AG04450 (cell line): ENCODE measurements at regions not wholly inside any gene's neighbourhood (a gene's known extent, or its start where the extent isn't known, plus 50 kb on each side); places are given as distances from the start of the nearest gene placed in this dataset.

Source experiments
- CTCF ChIA-PET: fragments of 300-600, 350-600 bp; formaldehyde crosslinking; extraction: SDS; loops from one replicate; lab custom pipeline; 2022; ENCODE audit warnings: antibody characterized with exemption, inconsistent platforms; lab: Charles Lee
- POLR2A ChIA-PET: fragments of 350-600 bp; formaldehyde crosslinking; extraction: SDS; loops from one replicate; lab custom pipeline; 2021; ENCODE audit warnings: antibody characterized with exemption, inconsistent platforms; lab: Yijun Ruan, JAX
- DNase-seq: peaks from one replicate; pipeline ENCODE4 v3.0.0-alpha.2; 2011; ENCODE audit warnings: low read depth, low spot score
- H3K27ac ChIP-seq: one replicate; pipeline ENCODE4 v1.5.1; 2012; ENCODE audit warnings: low read depth, low read length, control low read depth
- H3K27me3 ChIP-seq: one replicate; pipeline ENCODE4 v1.6.0; 2012; ENCODE audit warnings: low read length; ENCODE audit not compliant: control insufficient read depth, insufficient read depth
- H3K4me3 ChIP-seq: 2 replicates; pipeline ENCODE4 v1.5.1; 2011; ENCODE audit warnings: mild to moderate bottlenecking, low read depth, low read length, control low read depth
- H3K9me3 ChIP-seq: 2 replicates; pipeline ENCODE4 v1.5.1; 2012; ENCODE audit warnings: low read length; ENCODE audit not compliant: control insufficient read depth, insufficient read depth
- TF ChIP-seq, protein P1 (sequence below): IDR thresholded peaks from 2 replicates; pipeline ENCODE4 v1.5.1; 2011; ENCODE audit warnings: low read depth, low read length, control low read depth, inconsistent platforms

GRCh38 chr11:13140028-13140870 is 131.1 kb downstream of the RASSF10 start:
- no peak overlapping the region for H3K4me3 ChIP-seq
- TF ChIP-seq, protein P1, sequence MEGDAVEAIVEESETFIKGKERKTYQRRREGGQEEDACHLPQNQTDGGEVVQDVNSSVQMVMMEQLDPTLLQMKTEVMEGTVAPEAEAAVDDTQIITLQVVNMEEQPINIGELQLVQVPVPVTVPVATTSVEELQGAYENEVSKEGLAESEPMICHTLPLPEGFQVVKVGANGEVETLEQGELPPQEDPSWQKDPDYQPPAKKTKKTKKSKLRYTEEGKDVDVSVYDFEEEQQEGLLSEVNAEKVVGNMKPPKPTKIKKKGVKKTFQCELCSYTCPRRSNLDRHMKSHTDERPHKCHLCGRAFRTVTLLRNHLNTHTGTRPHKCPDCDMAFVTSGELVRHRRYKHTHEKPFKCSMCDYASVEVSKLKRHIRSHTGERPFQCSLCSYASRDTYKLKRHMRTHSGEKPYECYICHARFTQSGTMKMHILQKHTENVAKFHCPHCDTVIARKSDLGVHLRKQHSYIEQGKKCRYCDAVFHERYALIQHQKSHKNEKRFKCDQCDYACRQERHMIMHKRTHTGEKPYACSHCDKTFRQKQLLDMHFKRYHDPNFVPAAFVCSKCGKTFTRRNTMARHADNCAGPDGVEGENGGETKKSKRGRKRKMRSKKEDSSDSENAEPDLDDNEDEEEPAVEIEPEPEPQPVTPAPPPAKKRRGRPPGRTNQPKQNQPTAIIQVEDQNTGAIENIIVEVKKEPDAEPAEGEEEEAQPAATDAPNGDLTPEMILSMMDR, result no peak
- DNase-seq, result no peak
- ChIA-PET CTCF (interaction anchor here (1.5 to 2.9 kb wide), 2 partner anchors 13 to 177 kb away, joined by 5 to 11 read pairs; no protein-coding TSS in a partner anchor), POLR2A (interaction anchor here (1.1 kb wide), 1 partner anchor 20 kb away, joined by 3 read pairs; no protein-coding TSS in a partner anchor)
- H3K9me3 ChIP-seq, result no peaks in the 10 kb centered on the region
- no peak overlapping the region for H3K27ac ChIP-seq
- H3K27me3 ChIP-seq, result peaks cover 2% of the 10 kb centered on the region

GRCh38 chr11:13140873-13141655 is 131.9 kb downstream of the RASSF10 start:
- no peak overlapping the region for H3K27ac ChIP-seq
- TF ChIP-seq, protein P1, result no peak
- H3K4me3 ChIP-seq, result no peak overlapping the region
- CTCF ChIA-PET, result interaction anchor here (1.5 kb wide), 1 partner anchor 177 kb away, joined by 5 read pairs; no protein-coding TSS in a partner anchor
- DNase-seq, result no peak
- POLR2A ChIA-PET, result interaction anchor here (0.6 to 1.1 kb wide), 2 partner anchors 21 to 434 kb away, joined by 3 read pairs; no protein-coding TSS in a partner anchor
- no peaks in the 10 kb centered on the region for H3K9me3 ChIP-seq
- H3K27me3 ChIP-seq, result peaks cover 2% of the 10 kb centered on the region

- ChIA-PET CTCF (interaction anchor here (1.5 kb wide), 1 partner anchor 178 kb away, joined by 5 read pairs; no protein-coding TSS in a partner anchor), POLR2A (interaction anchor here (0.6 kb wide), 1 partner anchor 435 kb away, joined by 3 read pairs; no protein-coding TSS in a partner anchor)
- TF ChIP-seq, protein P1, result no peak
- Histone ChIP-seq H3K4me3 (no peak overlapping the region), H3K27ac (no peak overlapping the region), H3K27me3 (peaks cover 2% of the 10 kb centered on the region), H3K9me3 (no peaks in the 10 kb centered on the region)
- DNase-seq, result no peak
These were observed 132.9 kb downstream of the RASSF10 start for GRCh38 chr11:13141731-13142709.

- TF ChIP-seq, protein P1, result no peak
- H3K27ac ChIP-seq, result no peak overlapping the region
- ChIA-PET CTCF (no interaction called here), POLR2A (no interaction called here)
- peaks cover 2% of the 10 kb centered on the region for H3K27me3 ChIP-seq
- no peak for DNase-seq
- no peaks in the 10 kb centered on the region for H3K9me3 ChIP-seq
- H3K4me3 ChIP-seq, result no peak overlapping the region
These were observed 133.9 kb upstream of the BMAL1 start for GRCh38 chr11:13143486-13144297.
